Adrenal gland (tissue), 9 donors: ENCODE measurements at regions not wholly inside any gene's neighbourhood (a gene's known extent, or its start where the extent isn't known, plus 50 kb on each side); places are given as distances from the start of the nearest gene placed in this dataset.

Experiments
- DNase-seq, 7 donors: peaks; one replicate each; pipeline ENCODE4 v3.0.0-alpha.2; 2019 to 2020
- H3K27ac ChIP-seq, 5 donors: fragments of 200-600 bp; sonication (generic) in 4 of 5; 1 replicate in 3 of 5; 2 replicates in 2 of 5; pipeline versions ENCODE4 v1.5.1 to v1.8.0; 2016 to 2020; ENCODE audit warnings: mild to moderate bottlenecking in 1 of 5
- H3K27me3 ChIP-seq: fragments of 200-600 bp; 2 replicates; pipeline ENCODE4 v1.8.0; 2021
- H3K36me3 ChIP-seq, 2 donors: fragments of 200-600 bp; replicated peaks in 1 of 2; 1 replicate in 1 of 2; 2 replicates in 1 of 2; pipeline versions ENCODE4 v1.5.1 to v1.8.0; 2018 to 2022
- H3K4me1 ChIP-seq, 2 donors: fragments of 200-600 bp; replicated peaks in 1 of 2; 1 replicate in 1 of 2; 2 replicates in 1 of 2; pipeline versions ENCODE4 v1.5.1 to v1.8.0; 2018 to 2021
- H3K4me3 ChIP-seq, 4 donors: fragments of 200-600 bp; sonication (generic) in 3 of 4; one replicate each; pipeline ENCODE4 v1.5.1; 2016 to 2018
- H3K9me3 ChIP-seq, 3 donors: fragments of 200-600 bp; sonication (generic) in 1 of 3; replicated peaks in 1 of 3; 1 replicate in 2 of 3; 2 replicates in 1 of 3; pipeline versions ENCODE4 v1.5.1 to v1.8.0; 2016 to 2021
- POLR2A ChIP-seq, 2 donors: fragments of 450-650 bp; IDR thresholded peaks; one replicate each; pipeline ENCODE4 v1.6.1; 2017; ENCODE audit warnings: antibody characterized with exemption in 2 of 2, mild to moderate bottlenecking in 2 of 2, moderate library complexity in 1 of 2
- WGBS, 4 donors: extraction: QIAGEN DNeasy Blood & Tissue Kit in 2 of 4; methylation state at CpG; one replicate each; pipeline versions ENCODE4 v1.1.5 to v1.1.7; 2013 to 2017; 5-methylcytosine and 5-hydroxymethylcytosine counted together
- intact Hi-C, 2 donors: fragments of 100-400 bp; cut with DNase I; formaldehyde crosslinking; loops; one replicate each; pipeline versions ENCODE4 v1.14.1 to v1.15.0; 2022 to 2023
- TF ChIP-seq, protein P1 (sequence below), 6 experiments: fragments of 450-650 bp in 4 of 6; fragments of 200-600 bp in 2 of 6; sonication (generic) in 1 of 6; IDR thresholded peaks; 1 replicate in 5 of 6; 2 replicates in 1 of 6; pipeline versions ENCODE4 v1.5.1 to v1.8.0; 2016 to 2021; ENCODE audit warnings: antibody characterized with exemption in 6 of 6, mild to moderate bottlenecking in 2 of 6, moderate library complexity in 1 of 6
- donor health status: healthy with polysubstance abuse.
- donor health status: Bipolar disorder and iron deficiency.
- donor health status: DM: yes; HTN: yes; CAD: no.
- donor health status: DM: no; HTN: no; CAD: no.
- donor health status: DM: no; HTN: no; CAD: no.

DNA sequence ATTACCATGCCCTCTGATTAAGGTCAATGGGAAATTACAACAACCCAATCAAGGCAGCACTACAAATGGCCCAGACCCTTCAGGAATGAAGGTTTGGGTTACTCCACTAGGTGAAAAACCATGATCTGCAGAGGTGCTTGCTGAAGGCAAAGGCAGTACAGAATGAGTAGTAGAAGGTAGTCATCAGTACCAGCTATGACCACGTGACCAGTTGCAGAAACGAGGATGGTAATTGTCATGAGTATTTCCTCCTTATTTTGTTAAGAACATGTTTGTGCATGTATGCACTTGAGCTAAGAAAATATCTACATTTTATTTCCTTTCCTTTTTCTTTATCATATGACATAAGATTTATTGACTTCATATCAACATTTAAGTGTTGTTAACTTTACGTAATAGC is 607.1 kb downstream of the KCNT2 start:
- no peaks in the 10 kb centered on the region for H3K9me3 ChIP-seq
- H3K27ac ChIP-seq, result no peak overlapping the region
- no peaks in the 10 kb centered on the region for H3K27me3 ChIP-seq
- no peaks in the 10 kb centered on the region for H3K36me3 ChIP-seq
- TF ChIP-seq POLR2A (IDR thresholded peaks at IDR 0.05), result no peak
- TF ChIP-seq, protein P1, sequence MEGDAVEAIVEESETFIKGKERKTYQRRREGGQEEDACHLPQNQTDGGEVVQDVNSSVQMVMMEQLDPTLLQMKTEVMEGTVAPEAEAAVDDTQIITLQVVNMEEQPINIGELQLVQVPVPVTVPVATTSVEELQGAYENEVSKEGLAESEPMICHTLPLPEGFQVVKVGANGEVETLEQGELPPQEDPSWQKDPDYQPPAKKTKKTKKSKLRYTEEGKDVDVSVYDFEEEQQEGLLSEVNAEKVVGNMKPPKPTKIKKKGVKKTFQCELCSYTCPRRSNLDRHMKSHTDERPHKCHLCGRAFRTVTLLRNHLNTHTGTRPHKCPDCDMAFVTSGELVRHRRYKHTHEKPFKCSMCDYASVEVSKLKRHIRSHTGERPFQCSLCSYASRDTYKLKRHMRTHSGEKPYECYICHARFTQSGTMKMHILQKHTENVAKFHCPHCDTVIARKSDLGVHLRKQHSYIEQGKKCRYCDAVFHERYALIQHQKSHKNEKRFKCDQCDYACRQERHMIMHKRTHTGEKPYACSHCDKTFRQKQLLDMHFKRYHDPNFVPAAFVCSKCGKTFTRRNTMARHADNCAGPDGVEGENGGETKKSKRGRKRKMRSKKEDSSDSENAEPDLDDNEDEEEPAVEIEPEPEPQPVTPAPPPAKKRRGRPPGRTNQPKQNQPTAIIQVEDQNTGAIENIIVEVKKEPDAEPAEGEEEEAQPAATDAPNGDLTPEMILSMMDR (IDR thresholded peaks at IDR 0.05), result no peak
- DNase-seq, result no peak
- no peaks in the 10 kb centered on the region for H3K4me1 ChIP-seq
- H3K4me3 ChIP-seq, result no peak overlapping the region
- WGBS, 4 donors, result 65 to 83% (median 70%) methylated on average over 3 of the region's 3 CpGs
- intact Hi-C loops, result no loop called here

DNA sequence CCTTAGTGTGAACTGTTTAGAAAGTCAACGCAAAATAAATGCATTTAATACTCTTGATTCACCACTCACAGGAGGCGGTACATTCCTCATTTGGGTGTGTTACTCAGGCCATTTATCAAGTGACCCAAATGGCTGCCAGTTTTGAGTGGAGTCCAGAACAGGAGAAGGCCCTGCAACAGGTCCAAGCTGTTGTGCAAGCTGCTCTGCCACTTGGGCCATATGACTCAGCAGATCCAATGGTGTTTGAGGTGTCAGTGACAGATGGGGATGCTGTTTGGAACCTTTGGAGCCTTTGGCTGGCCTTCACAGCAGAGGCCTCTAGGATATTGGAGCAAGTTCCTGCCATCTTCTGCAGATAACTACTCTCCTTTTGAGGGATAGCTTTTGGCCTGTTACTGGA is 609.2 kb downstream of the KCNT2 start:
- no peak for DNase-seq
- Histone ChIP-seq H3K4me1 (no peaks in the 10 kb centered on the region), H3K27me3 (no peaks in the 10 kb centered on the region), H3K36me3 (no peaks in the 10 kb centered on the region), H3K9me3 (no peaks in the 10 kb centered on the region), H3K4me3 (no peak overlapping the region), H3K27ac (no peak overlapping the region)
- TF ChIP-seq, protein P1 (IDR thresholded peaks at IDR 0.05), result no peak
- no peak for TF ChIP-seq POLR2A (IDR thresholded peaks at IDR 0.05)
- WGBS, 4 donors, result 86 to 92% (median 90%) methylated on average over 2 of the region's 2 CpGs
- intact Hi-C loops, result no loop called here

DNA sequence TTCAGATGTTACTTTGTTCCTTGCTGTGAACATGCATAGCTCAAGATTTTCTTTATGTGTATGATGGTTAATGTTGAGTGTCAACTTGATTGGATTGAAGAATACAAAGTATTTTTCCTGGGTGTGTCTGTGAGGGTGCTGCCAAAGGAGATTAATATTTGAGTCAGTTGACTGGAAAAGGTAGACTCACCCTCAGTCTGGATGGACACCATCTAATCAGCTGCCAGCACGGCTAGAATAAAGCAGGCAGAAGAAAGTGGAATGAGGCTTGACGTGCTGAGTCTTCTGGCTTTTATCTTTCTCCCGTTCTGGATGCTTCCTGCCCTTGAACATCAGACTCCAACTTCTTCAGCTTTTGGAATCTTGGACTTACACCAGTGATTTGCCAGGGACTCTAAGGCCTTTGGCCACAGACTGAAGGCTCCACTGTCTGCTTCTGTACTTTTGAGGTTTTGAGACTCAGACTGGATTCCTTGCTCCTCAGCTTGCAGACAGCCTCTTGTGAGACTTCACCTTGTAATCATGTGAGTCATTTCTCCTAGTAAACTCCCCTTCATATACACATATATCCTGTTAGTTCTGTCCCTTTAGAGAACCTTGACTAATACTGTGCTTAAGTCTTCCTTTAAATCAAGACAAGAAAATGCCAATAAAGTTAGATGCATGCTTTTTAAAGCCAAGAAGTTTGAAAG is 626.6 kb downstream of the KCNT2 start:
- no peaks in the 10 kb centered on the region for H3K4me1 ChIP-seq
- no peaks in the 10 kb centered on the region for H3K36me3 ChIP-seq
- H3K27me3 ChIP-seq, result no peaks in the 10 kb centered on the region
- no peak overlapping the region for H3K27ac ChIP-seq
- WGBS, 4 donors, result 65 to 79% (median 70%) methylated on average over 3 of the region's 3 CpGs
- H3K4me3 ChIP-seq, result no peak overlapping the region
- H3K9me3 ChIP-seq, result no peaks in the 10 kb centered on the region
- no peak for TF ChIP-seq POLR2A (IDR thresholded peaks at IDR 0.05)
- TF ChIP-seq, protein P1 (IDR thresholded peaks at IDR 0.05), result no peak
- intact Hi-C loops, result no loop called here
- no peak for DNase-seq

DNA sequence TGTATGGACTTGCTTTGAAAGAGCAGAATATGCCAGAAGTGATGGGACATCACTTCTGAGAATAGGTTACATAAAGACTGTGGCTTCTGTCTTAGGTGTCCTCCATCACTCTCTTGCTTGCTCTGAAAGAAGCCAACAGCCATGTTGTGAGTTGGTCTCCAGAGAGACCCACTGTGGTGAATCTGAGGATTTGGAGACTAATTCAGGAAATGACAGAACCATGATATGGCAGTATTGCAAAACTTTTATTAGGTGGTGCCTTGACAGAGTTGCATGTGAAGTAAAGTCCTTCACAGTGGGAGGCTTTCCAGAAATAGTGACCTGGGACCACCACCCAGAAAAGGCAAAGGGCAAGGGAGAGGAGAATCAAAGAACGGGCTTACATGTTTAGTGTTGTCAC is 628.6 kb downstream of the KCNT2 start:
- no peak for DNase-seq
- H3K4me1 ChIP-seq, result no peaks in the 10 kb centered on the region
- no peaks in the 10 kb centered on the region for H3K9me3 ChIP-seq
- WGBS, 4 donors, result 56 to 89% (median 58%) methylated on average over 1 of the region's 1 CpG
- TF ChIP-seq, protein P1 (IDR thresholded peaks at IDR 0.05), result no peak
- no peak for TF ChIP-seq POLR2A (IDR thresholded peaks at IDR 0.05)
- H3K27ac ChIP-seq, result no peak overlapping the region
- H3K36me3 ChIP-seq, result no peaks in the 10 kb centered on the region
- intact Hi-C loops, result no loop called here
- no peaks in the 10 kb centered on the region for H3K27me3 ChIP-seq
- H3K4me3 ChIP-seq, result no peak overlapping the region
